ENCODE measurements at regions not wholly inside any gene's neighbourhood (a gene's known extent, or its start where the extent isn't known, plus 50 kb on each side); places are given as distances from the start of the nearest gene placed in this dataset.
"Not testable (repeated sequence)": the region's sequence is repeated elsewhere in the genome, so short reads cannot be mapped to it uniquely, and the experiment has no call there.

- no peak overlapping the region for H3K4me3 ChIP-seq (ENCODE audit: low read depth, low read length)
- TF ChIP-seq CTCF (IDR thresholded peaks at IDR 0.05; ENCODE audit: insufficient read depth, low read length): no peak
- no peak for DNase-seq (ENCODE audit: low read depth)
These were observed 119.8 kb downstream of the TPR start for GRCh38 chr1:186255266-186255665.

GRCh38 chr1:186250529-186250928 is 124.5 kb downstream of the TPR start:
- TF ChIP-seq CTCF (IDR thresholded peaks at IDR 0.05; ENCODE audit: insufficient read depth, low read length): no peak
- no peak for DNase-seq (ENCODE audit: low read depth)
- no peak overlapping the region for H3K4me3 ChIP-seq (ENCODE audit: low read depth, low read length)

- not testable (repeated sequence) for DNase-seq (ENCODE audit: low read depth); H3K4me3 ChIP-seq (ENCODE audit: low read depth, low read length)
These were observed 126.4 kb downstream of the TPR start for GRCh38 chr1:186248608-186249007.

DNA sequence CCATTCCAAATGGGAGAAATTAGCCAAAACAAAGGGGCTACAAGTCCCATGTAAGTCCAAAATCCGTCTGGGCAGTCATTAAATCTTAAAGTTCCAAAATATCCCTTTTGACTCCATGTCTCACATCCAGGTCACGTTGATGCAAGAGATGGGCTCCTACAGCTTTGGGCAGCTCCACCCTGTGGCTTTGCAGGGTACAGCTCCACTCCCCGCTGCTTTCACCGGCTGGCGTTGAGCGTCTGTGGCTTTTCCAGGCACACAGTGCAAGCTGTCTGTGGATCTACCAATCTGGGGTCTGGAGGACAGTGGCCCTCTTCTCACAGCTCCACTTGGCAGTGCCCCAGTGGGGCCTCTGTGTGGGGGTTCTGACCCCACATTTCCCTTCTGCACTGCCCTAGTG is 130.2 kb downstream of the TPR start:
- no peak overlapping the region for H3K4me3 ChIP-seq (ENCODE audit: low read depth, low read length)
- peak; percentile 44 for TF ChIP-seq CTCF (IDR thresholded peaks at IDR 0.05; ENCODE audit: insufficient read depth, low read length)
- peak; percentile 7 for DNase-seq (ENCODE audit: low read depth)

All from fibroblast of the aortic adventitia (primary cell).